ENCODE measurements at regions not wholly inside any gene's neighbourhood (a gene's known extent, or its start where the extent isn't known, plus 50 kb on each side); places are given as distances from the start of the nearest gene placed in this dataset.

DNA sequence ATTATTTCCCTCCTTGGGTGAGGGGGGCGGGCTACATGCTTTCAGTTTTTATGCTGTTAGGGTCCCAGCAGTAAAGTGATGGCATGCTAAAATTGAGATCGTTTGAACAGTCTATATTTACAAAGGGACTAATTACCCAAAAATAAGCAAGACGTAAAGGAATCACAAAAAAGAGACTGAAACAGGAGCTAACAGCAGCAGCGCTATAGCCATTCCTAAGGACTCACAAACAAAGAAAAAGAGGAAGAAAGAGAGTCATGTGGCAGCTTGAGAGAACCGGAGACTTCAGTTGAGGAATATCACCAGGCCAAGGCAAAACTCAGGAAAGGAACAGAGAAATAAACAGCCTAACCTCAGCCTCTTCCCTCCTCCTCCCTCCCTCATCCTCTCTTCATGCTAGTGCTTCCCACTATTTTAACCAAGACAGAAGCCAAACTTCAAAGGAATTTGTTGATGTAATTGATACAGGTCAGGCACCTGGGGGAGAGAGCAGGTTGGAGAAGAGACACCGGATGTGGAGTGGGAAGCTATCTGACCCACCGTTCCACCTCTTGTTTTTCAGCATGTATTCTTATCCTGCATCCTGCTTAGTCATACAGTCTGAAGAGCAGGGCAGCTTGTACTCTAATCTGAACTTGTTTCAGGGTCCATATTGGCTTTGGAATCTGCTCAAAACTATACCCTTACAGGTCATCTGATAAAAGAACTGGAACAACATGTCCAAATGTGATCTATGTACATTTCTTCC lies 383.7 kb downstream of the NAF1 start:
- H3K27ac ChIP-seq (ENCODE audit: low read depth, low read length): no peak overlapping the region

GRCh38 chr4:162782096-162782777 lies 384.5 kb downstream of the NAF1 start:
- Histone ChIP-seq H2AFZ (ENCODE audit: low read depth, low read length, severe bottlenecking) (no peak overlapping the region), H3K9me3 (ENCODE audit: insufficient read depth, low read length) (no peaks in the 10 kb centered on the region), H3K79me2 (ENCODE audit: insufficient read depth, low read length) (no peaks in the 10 kb centered on the region), H3F3A (ENCODE audit: insufficient read depth) (no peaks in the 10 kb centered on the region), H3K4me2 (ENCODE audit: low read depth, low read length, poor library complexity, severe bottlenecking) (no peak overlapping the region), H3K27me3 (ENCODE audit: low read length) (no peaks in the 10 kb centered on the region), H4K20me1 (ENCODE audit: low read depth, low read length) (no peaks in the 10 kb centered on the region), H3K9ac (ENCODE audit: low read length) (no peak overlapping the region), H3K36me3 (ENCODE audit: low read length) (no peaks in the 10 kb centered on the region), H3K27ac (ENCODE audit: low read depth, low read length) (no peak overlapping the region), H3K9me2 (replicated peaks; ENCODE audit: insufficient read depth, low read length) (no peaks in the 10 kb centered on the region), H3K4me3 (ENCODE audit: insufficient read depth, low read length, poor library complexity, severe bottlenecking) (no peak overlapping the region)
- TF ChIP-seq, protein P1, sequence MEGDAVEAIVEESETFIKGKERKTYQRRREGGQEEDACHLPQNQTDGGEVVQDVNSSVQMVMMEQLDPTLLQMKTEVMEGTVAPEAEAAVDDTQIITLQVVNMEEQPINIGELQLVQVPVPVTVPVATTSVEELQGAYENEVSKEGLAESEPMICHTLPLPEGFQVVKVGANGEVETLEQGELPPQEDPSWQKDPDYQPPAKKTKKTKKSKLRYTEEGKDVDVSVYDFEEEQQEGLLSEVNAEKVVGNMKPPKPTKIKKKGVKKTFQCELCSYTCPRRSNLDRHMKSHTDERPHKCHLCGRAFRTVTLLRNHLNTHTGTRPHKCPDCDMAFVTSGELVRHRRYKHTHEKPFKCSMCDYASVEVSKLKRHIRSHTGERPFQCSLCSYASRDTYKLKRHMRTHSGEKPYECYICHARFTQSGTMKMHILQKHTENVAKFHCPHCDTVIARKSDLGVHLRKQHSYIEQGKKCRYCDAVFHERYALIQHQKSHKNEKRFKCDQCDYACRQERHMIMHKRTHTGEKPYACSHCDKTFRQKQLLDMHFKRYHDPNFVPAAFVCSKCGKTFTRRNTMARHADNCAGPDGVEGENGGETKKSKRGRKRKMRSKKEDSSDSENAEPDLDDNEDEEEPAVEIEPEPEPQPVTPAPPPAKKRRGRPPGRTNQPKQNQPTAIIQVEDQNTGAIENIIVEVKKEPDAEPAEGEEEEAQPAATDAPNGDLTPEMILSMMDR (IDR thresholded peaks at IDR 0.05; ENCODE audit: insufficient read depth, low read length, poor library complexity, severe bottlenecking): no peak
- no peak for TF ChIP-seq EZH2phosphoT487 (conservative IDR thresholded peaks at IDR 0.05; ENCODE audit: low read length)

More for the DNA sequence above, 383.7 kb downstream of the NAF1 start:
- no peaks in the 10 kb centered on the region for H3K9me2 ChIP-seq (replicated peaks; ENCODE audit: insufficient read depth, low read length)
- H3K4me3 ChIP-seq (ENCODE audit: insufficient read depth, low read length, poor library complexity, severe bottlenecking): no peak overlapping the region
- no peak overlapping the region for H3K9ac ChIP-seq (ENCODE audit: low read length)
- no peaks in the 10 kb centered on the region for H3F3A ChIP-seq (ENCODE audit: insufficient read depth)
- no peaks in the 10 kb centered on the region for H4K20me1 ChIP-seq (ENCODE audit: low read depth, low read length)
- H3K9me3 ChIP-seq (ENCODE audit: insufficient read depth, low read length): no peaks in the 10 kb centered on the region
- no peak overlapping the region for H3K4me2 ChIP-seq (ENCODE audit: low read depth, low read length, poor library complexity, severe bottlenecking)
- H2AFZ ChIP-seq (ENCODE audit: low read depth, low read length, severe bottlenecking): no peak overlapping the region
- no peak for TF ChIP-seq EZH2phosphoT487 (conservative IDR thresholded peaks at IDR 0.05; ENCODE audit: low read length)
- TF ChIP-seq, protein P1 (IDR thresholded peaks at IDR 0.05; ENCODE audit: insufficient read depth, low read length, poor library complexity, severe bottlenecking): no peak
- no peaks in the 10 kb centered on the region for H3K36me3 ChIP-seq (ENCODE audit: low read length)
- H3K79me2 ChIP-seq (ENCODE audit: insufficient read depth, low read length): no peaks in the 10 kb centered on the region
- no peaks in the 10 kb centered on the region for H3K27me3 ChIP-seq (ENCODE audit: low read length)

DNA sequence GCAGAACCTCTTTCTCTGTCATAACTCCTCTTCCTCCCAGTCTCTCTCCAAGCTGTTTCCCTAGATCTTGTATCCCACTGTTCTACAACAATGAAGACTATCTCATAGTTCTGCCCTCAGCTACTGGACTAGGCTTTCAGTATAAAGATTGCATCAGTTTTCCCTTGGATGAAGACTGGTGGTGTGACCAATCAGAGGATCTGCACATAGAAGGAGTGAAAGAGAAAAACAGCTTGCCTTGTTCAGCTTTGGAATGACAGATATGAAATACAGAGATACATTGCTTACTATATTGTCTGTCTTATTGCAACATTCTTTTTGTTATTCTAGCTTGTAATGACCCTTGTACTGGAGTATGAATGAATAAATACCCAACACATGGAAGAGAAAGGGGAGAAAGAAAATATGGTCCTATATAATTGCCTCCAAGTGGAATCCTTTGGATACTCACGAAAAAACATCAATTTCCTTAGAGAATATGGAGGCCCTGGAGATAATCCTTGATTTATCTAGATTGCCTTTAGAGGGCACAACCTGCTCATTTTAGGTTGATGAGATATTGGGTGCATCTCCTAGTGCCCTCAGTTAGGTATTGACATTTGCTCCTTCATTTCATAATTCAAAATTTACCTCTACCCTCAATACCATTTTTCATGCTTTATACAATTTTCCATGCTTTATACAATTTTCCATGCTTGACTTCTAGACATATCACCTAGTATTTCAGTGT lies 395.8 kb downstream of the NAF1 start:
- no peaks in the 10 kb centered on the region for H4K20me1 ChIP-seq (ENCODE audit: low read depth, low read length)
- no peaks in the 10 kb centered on the region for H3K9me2 ChIP-seq (replicated peaks; ENCODE audit: insufficient read depth, low read length)
- H3K4me2 ChIP-seq (ENCODE audit: low read depth, low read length, poor library complexity, severe bottlenecking): no peak overlapping the region
- no peaks in the 10 kb centered on the region for H3K27me3 ChIP-seq (ENCODE audit: low read length)
- H2AFZ ChIP-seq (ENCODE audit: low read depth, low read length, severe bottlenecking): no peak overlapping the region
- no peak overlapping the region for H3K9ac ChIP-seq (ENCODE audit: low read length)
- no peak for TF ChIP-seq EZH2phosphoT487 (conservative IDR thresholded peaks at IDR 0.05; ENCODE audit: low read length)
- TF ChIP-seq, protein P1 (IDR thresholded peaks at IDR 0.05; ENCODE audit: insufficient read depth, low read length, poor library complexity, severe bottlenecking): no peak
- H3F3A ChIP-seq (ENCODE audit: insufficient read depth): no peaks in the 10 kb centered on the region
- H3K36me3 ChIP-seq (ENCODE audit: low read length): no peaks in the 10 kb centered on the region
- H3K4me3 ChIP-seq (ENCODE audit: insufficient read depth, low read length, poor library complexity, severe bottlenecking): no peak overlapping the region
- H3K9me3 ChIP-seq (ENCODE audit: insufficient read depth, low read length): no peaks in the 10 kb centered on the region
- no peak overlapping the region for H3K27ac ChIP-seq (ENCODE audit: low read depth, low read length)
- no peaks in the 10 kb centered on the region for H3K79me2 ChIP-seq (ENCODE audit: insufficient read depth, low read length)

Measured in SU-DHL-6 (cell line).